Hepatocyte (in vitro differentiated cells): ENCODE measurements at regions not wholly inside any gene's neighbourhood (a gene's known extent, or its start where the extent isn't known, plus 50 kb on each side); places are given as distances from the start of the nearest gene placed in this dataset.

ENCODE experiments used
- DNase-seq: peaks from one replicate; pipeline ENCODE4 v3.0.0-alpha.2; 2016; ENCODE audit warnings: low spot score
- H2AFZ ChIP-seq: fragments of 200-600 bp; sonication (generic); 2 replicates; pipeline ENCODE4 v1.6.0; 2016; ENCODE audit warnings: antibody characterized with exemption, mild to moderate bottlenecking
- H3K27ac ChIP-seq: fragments of 200-600 bp; sonication (generic); 2 replicates; pipeline ENCODE4 v1.5.1; 2016; ENCODE audit warnings: mild to moderate bottlenecking
- H3K27me3 ChIP-seq: fragments of 200-600 bp; sonication (generic); 2 replicates; pipeline ENCODE4 v1.6.1; 2016
- H3K36me3 ChIP-seq: fragments of 200-600 bp; sonication (generic); replicated peaks from 2 replicates; pipeline ENCODE4 v1.5.1; 2016; ENCODE audit warnings: low read depth; ENCODE audit not compliant: insufficient read depth
- H3K4me1 ChIP-seq: fragments of 200-600 bp; sonication (generic); 2 replicates; pipeline ENCODE4 v1.5.1; 2016; ENCODE audit warnings: mild to moderate bottlenecking, moderate library complexity; ENCODE audit not compliant: insufficient read depth
- H3K4me2 ChIP-seq: fragments of 200-600 bp; sonication (generic); 2 replicates; pipeline ENCODE4 v1.6.0; 2016
- H3K4me3 ChIP-seq: fragments of 200-600 bp; sonication (generic); 2 replicates; pipeline ENCODE4 v1.5.1; 2016; ENCODE audit warnings: mild to moderate bottlenecking
- H3K79me2 ChIP-seq: fragments of 200-600 bp; sonication (generic); 2 replicates; pipeline ENCODE4 v1.6.0; 2017; ENCODE audit warnings: mild to moderate bottlenecking
- H3K9me2 ChIP-seq: fragments of 200-600 bp; sonication (generic); replicated peaks from 2 replicates; pipeline ENCODE4 v1.6.0; 2017; ENCODE audit warnings: mild to moderate bottlenecking; ENCODE audit not compliant: insufficient read depth
- H3K9me3 ChIP-seq: fragments of 200-600 bp; sonication (generic); 2 replicates; pipeline ENCODE4 v1.5.1; 2016; ENCODE audit warnings: low read depth, mild to moderate bottlenecking
- H4K20me1 ChIP-seq: fragments of 200-600 bp; sonication (generic); 2 replicates; pipeline ENCODE4 v1.6.0; 2016; ENCODE audit warnings: mild to moderate bottlenecking; ENCODE audit not compliant: insufficient read depth, poor library complexity, severe bottlenecking
- EZH2 ChIP-seq: fragments of 200-600 bp; sonication (generic); IDR thresholded peaks from 2 replicates; pipeline ENCODE4 v1.6.1; 2016; ENCODE audit warnings: antibody characterized with exemption, mild to moderate bottlenecking, borderline replicate concordance
- EZH2phosphoT487 ChIP-seq: fragments of 200-600 bp; sonication (generic); IDR thresholded peaks from one replicate; pipeline ENCODE4 v1.6.1; 2018; ENCODE audit warnings: antibody characterized with exemption, mild to moderate bottlenecking, low read depth, moderate library complexity; ENCODE audit not compliant: unreplicated experiment, severe bottlenecking
- WGBS: methylation state at CpG from one replicate; pipeline ENCODE4 v1.1.6; 2016; ENCODE audit warnings: low lambda C conversion rate; ENCODE audit errors: missing lambda C conversion rate; 5-methylcytosine and 5-hydroxymethylcytosine counted together
- TF ChIP-seq, protein P1 (sequence below): fragments of 200-600 bp; sonication (generic); IDR thresholded peaks from 2 replicates; pipeline ENCODE4 v1.5.1; 2016; ENCODE audit warnings: antibody characterized with exemption, mild to moderate bottlenecking; ENCODE audit not compliant: poor library complexity

DNA sequence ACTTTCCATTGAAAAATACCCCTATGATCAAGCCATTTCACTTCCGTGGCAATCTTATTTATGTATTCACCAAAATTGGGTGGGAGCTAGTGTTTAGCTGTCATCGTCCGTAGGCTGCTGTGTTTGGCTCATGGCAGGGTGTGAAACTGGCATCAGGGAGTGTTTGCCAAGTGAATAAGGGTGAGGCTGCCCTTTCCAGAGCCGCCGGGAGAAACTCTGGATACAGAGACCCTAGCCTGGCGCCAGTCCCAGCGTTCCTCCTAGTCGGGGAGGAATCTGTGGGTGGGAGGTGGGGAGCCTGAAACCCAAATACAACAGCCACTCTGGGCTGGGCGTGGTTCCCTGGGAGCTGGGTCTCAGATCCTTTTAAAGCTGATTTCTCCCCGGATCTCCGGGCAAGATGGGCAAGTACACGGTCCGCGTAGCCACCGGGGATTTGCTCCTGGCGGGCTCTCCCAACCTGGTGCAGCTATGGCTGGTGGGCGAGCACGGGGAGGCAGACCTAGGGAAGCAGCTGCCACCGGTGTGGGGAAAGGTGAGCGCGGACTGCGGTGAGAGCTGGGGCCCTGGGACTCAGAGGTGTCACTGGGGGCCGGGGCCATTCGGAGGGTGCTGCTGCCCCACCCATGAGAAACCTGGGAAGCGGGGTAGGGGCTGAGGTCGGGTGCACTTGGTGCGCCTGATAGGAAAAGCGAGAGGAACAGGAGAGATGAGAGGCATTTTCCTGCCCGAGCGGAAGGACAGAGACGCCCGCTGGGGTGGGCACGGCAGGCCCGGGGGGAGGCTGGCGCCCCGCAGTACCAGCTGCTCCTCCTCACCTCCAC, 62.1 kb upstream of the TEKT1 start:
- Histone ChIP-seq H3K9me2 (no peaks in the 10 kb centered on the region), H3K4me2 (peak overlapping the region; percentile 33), H3K9me3 (no peaks in the 10 kb centered on the region), H4K20me1 (no peaks in the 10 kb centered on the region), H3K27ac (no peak overlapping the region), H3K79me2 (no peaks in the 10 kb centered on the region), H3K4me3 (no peak overlapping the region), H3K27me3 (peaks cover 9% of the 10 kb centered on the region), H3K36me3 (no peaks in the 10 kb centered on the region), H3K4me1 (no peaks in the 10 kb centered on the region), H2AFZ (no peak overlapping the region)
- 64% methylated on average over 32 of the region's 36 CpGs for WGBS
- DNase-seq, result no peak
- TF ChIP-seq EZH2phosphoT487, result no peak
- TF ChIP-seq EZH2, result no peak
- TF ChIP-seq, protein P1, sequence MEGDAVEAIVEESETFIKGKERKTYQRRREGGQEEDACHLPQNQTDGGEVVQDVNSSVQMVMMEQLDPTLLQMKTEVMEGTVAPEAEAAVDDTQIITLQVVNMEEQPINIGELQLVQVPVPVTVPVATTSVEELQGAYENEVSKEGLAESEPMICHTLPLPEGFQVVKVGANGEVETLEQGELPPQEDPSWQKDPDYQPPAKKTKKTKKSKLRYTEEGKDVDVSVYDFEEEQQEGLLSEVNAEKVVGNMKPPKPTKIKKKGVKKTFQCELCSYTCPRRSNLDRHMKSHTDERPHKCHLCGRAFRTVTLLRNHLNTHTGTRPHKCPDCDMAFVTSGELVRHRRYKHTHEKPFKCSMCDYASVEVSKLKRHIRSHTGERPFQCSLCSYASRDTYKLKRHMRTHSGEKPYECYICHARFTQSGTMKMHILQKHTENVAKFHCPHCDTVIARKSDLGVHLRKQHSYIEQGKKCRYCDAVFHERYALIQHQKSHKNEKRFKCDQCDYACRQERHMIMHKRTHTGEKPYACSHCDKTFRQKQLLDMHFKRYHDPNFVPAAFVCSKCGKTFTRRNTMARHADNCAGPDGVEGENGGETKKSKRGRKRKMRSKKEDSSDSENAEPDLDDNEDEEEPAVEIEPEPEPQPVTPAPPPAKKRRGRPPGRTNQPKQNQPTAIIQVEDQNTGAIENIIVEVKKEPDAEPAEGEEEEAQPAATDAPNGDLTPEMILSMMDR, result no peak

DNA sequence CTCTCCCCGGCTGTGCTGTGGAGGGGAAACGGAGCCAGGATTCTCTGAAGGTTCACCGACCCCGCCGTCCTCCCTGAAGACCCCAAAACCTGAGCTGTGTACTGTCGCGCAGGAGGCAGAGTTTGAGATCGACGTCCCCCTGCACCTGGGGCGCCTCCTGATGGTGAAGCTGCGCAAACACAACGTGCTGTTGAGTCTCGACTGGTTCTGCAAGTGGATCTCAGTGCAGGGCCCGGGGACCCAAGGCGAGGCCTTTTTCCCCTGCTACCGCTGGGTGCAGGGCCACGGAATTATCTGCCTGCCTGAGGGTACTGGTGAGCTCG, 62.6 kb upstream of the TEKT1 start:
- Histone ChIP-seq H3K4me2 (peak overlapping the region; percentile 33), H3K27me3 (peaks cover 9% of the 10 kb centered on the region), H3K4me1 (no peaks in the 10 kb centered on the region), H3K4me3 (no peak overlapping the region), H3K79me2 (no peaks in the 10 kb centered on the region), H3K36me3 (no peaks in the 10 kb centered on the region), H2AFZ (no peak overlapping the region), H3K9me2 (no peaks in the 10 kb centered on the region), H3K9me3 (no peaks in the 10 kb centered on the region), H4K20me1 (no peaks in the 10 kb centered on the region), H3K27ac (no peak overlapping the region)
- 50% methylated on average over 18 of the region's 18 CpGs for WGBS
- DNase-seq, result no peak
- TF ChIP-seq, protein P1, result peak; percentile 25
- no peak for TF ChIP-seq EZH2

DNA sequence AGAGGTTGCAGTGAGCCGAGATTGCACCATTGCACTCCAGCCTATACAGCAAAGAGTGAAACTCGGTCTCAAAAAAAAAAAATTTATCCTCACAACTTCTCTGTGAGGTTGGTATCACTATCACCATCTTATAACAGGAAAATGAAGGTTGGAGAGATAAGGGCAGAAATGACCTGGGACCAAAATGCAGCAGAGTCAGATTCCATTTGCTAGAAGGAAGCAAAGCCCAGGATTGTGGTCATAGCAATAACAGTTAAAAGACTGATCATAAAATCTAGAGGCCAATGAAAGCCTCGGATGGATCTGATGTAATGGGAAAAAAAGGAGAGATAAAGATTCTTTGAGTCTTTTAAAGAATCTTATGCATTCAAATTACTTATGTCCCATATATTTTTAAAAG, 69.6 kb upstream of the TEKT1 start:
- no peaks in the 10 kb centered on the region for H3K36me3 ChIP-seq
- H3K9me2 ChIP-seq, result no peaks in the 10 kb centered on the region
- no peak for TF ChIP-seq EZH2phosphoT487
- no peaks in the 10 kb centered on the region for H3K27me3 ChIP-seq
- no peaks in the 10 kb centered on the region for H4K20me1 ChIP-seq
- H3K9me3 ChIP-seq, result no peaks in the 10 kb centered on the region
- H3K4me3 ChIP-seq, result no peak overlapping the region
- 89% methylated on average over 3 of the region's 3 CpGs for WGBS
- no peak for DNase-seq
- H3K4me1 ChIP-seq, result no peaks in the 10 kb centered on the region
- H3K27ac ChIP-seq, result no peak overlapping the region
- no peaks in the 10 kb centered on the region for H3K79me2 ChIP-seq
- no peak overlapping the region for H3K4me2 ChIP-seq
- no peak overlapping the region for H2AFZ ChIP-seq

DNA sequence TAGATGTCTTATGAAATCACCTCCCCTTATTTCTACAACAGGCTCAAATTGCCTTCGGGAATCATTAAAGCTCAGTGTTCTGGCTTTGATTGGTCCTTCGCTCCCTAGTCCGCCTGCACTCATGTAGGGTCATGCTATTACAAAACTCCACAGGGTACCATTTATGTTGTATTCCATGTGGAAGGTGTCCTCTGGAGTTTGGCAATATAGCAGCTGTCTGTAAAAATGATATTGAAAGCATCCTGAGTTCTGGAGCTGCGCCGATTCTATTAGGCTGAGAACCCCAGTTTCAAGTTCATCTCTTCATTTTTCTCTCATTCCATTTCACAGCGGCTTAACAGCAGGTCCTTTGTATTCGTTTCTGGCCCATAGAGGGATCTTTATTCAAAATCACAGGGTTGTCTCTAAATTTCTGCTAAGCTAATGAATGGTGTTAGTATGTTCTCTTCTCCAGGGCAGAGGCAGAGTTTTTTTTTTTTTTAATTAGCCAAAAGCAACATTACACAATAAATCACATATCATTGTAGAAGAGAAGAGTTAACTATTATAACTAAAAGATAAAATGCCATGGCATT, 71.9 kb upstream of the TEKT1 start:
- H3K9me2 ChIP-seq, result no peaks in the 10 kb centered on the region
- no peak for DNase-seq
- no peaks in the 10 kb centered on the region for H4K20me1 ChIP-seq
- H3K27me3 ChIP-seq, result no peaks in the 10 kb centered on the region
- H3K9me3 ChIP-seq, result no peaks in the 10 kb centered on the region
- TF ChIP-seq EZH2, result no peak
- TF ChIP-seq, protein P1, result no peak
- TF ChIP-seq EZH2phosphoT487, result no peak
- no peak overlapping the region for H3K4me3 ChIP-seq
- no peaks in the 10 kb centered on the region for H3K79me2 ChIP-seq
- H2AFZ ChIP-seq, result no peak overlapping the region
- H3K36me3 ChIP-seq, result no peaks in the 10 kb centered on the region
- H3K4me1 ChIP-seq, result no peaks in the 10 kb centered on the region
- no peak overlapping the region for H3K27ac ChIP-seq
- WGBS, result 90% methylated on average over 7 of the region's 7 CpGs
- no peak overlapping the region for H3K4me2 ChIP-seq
